ENCODE measurements at regions not wholly inside any gene's neighbourhood (a gene's known extent, or its start where the extent isn't known, plus 50 kb on each side); places are given as distances from the start of the nearest gene placed in this dataset.

GRCh38 chr6:139846538-139847456 is 472.3 kb upstream of the CITED2 start:
- DNase-seq (ENCODE audit: low read depth): no peak
- H3K4me3 ChIP-seq (ENCODE audit: low read length): no peak overlapping the region
- TF ChIP-seq, protein P1, sequence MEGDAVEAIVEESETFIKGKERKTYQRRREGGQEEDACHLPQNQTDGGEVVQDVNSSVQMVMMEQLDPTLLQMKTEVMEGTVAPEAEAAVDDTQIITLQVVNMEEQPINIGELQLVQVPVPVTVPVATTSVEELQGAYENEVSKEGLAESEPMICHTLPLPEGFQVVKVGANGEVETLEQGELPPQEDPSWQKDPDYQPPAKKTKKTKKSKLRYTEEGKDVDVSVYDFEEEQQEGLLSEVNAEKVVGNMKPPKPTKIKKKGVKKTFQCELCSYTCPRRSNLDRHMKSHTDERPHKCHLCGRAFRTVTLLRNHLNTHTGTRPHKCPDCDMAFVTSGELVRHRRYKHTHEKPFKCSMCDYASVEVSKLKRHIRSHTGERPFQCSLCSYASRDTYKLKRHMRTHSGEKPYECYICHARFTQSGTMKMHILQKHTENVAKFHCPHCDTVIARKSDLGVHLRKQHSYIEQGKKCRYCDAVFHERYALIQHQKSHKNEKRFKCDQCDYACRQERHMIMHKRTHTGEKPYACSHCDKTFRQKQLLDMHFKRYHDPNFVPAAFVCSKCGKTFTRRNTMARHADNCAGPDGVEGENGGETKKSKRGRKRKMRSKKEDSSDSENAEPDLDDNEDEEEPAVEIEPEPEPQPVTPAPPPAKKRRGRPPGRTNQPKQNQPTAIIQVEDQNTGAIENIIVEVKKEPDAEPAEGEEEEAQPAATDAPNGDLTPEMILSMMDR (conservative IDR thresholded peaks at IDR 0.05; ENCODE audit: low read depth, low read length): no peak

DNA sequence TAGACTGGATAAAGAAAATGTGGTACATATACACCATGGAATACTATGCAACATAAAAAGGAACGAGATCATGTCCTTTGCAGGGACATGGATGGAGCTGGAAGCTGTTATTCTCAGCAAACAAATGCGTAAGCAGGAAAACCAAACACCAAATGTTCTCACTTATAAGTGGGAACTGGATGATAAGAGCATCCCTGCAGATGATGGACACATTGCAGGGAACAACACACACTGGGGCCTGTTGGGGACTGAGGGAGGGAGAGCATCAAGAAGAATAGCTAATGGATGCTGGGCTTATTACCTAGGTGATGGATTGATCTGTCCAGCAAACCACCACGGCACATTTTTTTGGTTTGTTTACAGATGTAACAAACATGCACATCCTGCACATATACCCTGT is 470.5 kb upstream of the CITED2 start:
- H3K4me3 ChIP-seq (ENCODE audit: low read length): no peak overlapping the region
- TF ChIP-seq, protein P1 (conservative IDR thresholded peaks at IDR 0.05; ENCODE audit: low read depth, low read length): no peak
- DNase-seq (ENCODE audit: low read depth): no peak

GRCh38 chr6:139841794-139842215 is 467.4 kb upstream of the CITED2 start:
- H3K4me3 ChIP-seq (ENCODE audit: low read length): no peak overlapping the region
- TF ChIP-seq, protein P1 (conservative IDR thresholded peaks at IDR 0.05; ENCODE audit: low read depth, low read length): no peak
- DNase-seq (ENCODE audit: low read depth): no peak

- no peak for DNase-seq (ENCODE audit: low read depth)
- H3K4me3 ChIP-seq (ENCODE audit: low read length): no peak overlapping the region
Measured at GRCh38 chr6:139839506-139840156, 465.2 kb upstream of the CITED2 start.

GRCh38 chr6:139834232-139834631 is 459.8 kb upstream of the CITED2 start:
- no peak overlapping the region for H3K4me3 ChIP-seq (ENCODE audit: low read length)
- no peak for DNase-seq (ENCODE audit: low read depth)
- TF ChIP-seq, protein P1 (conservative IDR thresholded peaks at IDR 0.05; ENCODE audit: low read depth, low read length): no peak

More at GRCh38 chr6:139839506-139840156, 465.2 kb upstream of the CITED2 start:
- TF ChIP-seq, protein P1 (conservative IDR thresholded peaks at IDR 0.05; ENCODE audit: low read depth, low read length): no peak

- H3K4me3 ChIP-seq (ENCODE audit: low read length): no peak overlapping the region
- no peak for DNase-seq (ENCODE audit: low read depth)
- TF ChIP-seq, protein P1 (conservative IDR thresholded peaks at IDR 0.05; ENCODE audit: low read depth, low read length): no peak
Measured at GRCh38 chr6:139833592-139833991, 459.1 kb upstream of the CITED2 start.
